GM23338 (cell line): ENCODE measurements at regions not wholly inside any gene's neighbourhood (a gene's known extent, or its start where the extent isn't known, plus 50 kb on each side); places are given as distances from the start of the nearest gene placed in this dataset.

Experiments
- ATAC-seq: fragments of 200-7000 bp; cut with Tn5 transposase; 3 replicates; pipeline ENCODE4 v1.9.1; 2020
- DNase-seq: peaks from one replicate; pipeline ENCODE4 v3.0.0-alpha.2; 2015; ENCODE audit warnings: low spot score
- H2AFZ ChIP-seq: fragments of 200-600 bp; sonication (generic); 2 replicates; pipeline ENCODE4 v1.8.0; 2016; ENCODE audit warnings: antibody characterized with exemption, mild to moderate bottlenecking, moderate library complexity
- H3F3A ChIP-seq: fragments of 200-600 bp; sonication (generic); replicated peaks from 2 replicates; pipeline ENCODE4 v1.8.0; 2017; ENCODE audit warnings: antibody characterized with exemption, mixed run types, low read depth
- H3K27ac ChIP-seq: fragments of 200-600 bp; sonication (generic); 2 replicates; pipeline ENCODE4 v1.6.1; 2016; ENCODE audit warnings: low read depth
- H3K27me3 ChIP-seq: fragments of 200-600 bp; sonication (generic); 2 replicates; pipeline ENCODE4 v1.8.0; 2016; ENCODE audit warnings: mild to moderate bottlenecking, mixed run types, moderate library complexity; ENCODE audit not compliant: insufficient read depth
- H3K36me3 ChIP-seq: fragments of 200-600 bp; sonication (generic); 2 replicates; pipeline ENCODE4 v1.8.0; 2016; ENCODE audit warnings: mild to moderate bottlenecking; ENCODE audit not compliant: insufficient read depth
- H3K4me1 ChIP-seq: fragments of 200-600 bp; sonication (generic); 2 replicates; pipeline ENCODE4 v1.8.0; 2016; ENCODE audit warnings: mild to moderate bottlenecking, moderate library complexity; ENCODE audit not compliant: insufficient read depth
- H3K4me2 ChIP-seq: fragments of 200-600 bp; sonication (generic); 2 replicates; pipeline ENCODE4 v1.7.1; 2017; ENCODE audit warnings: mixed run types
- H3K4me3 ChIP-seq: fragments of 200-600 bp; sonication (generic); 2 replicates; pipeline ENCODE4 v1.6.1; 2016; ENCODE audit warnings: mixed run types
- H3K79me2 ChIP-seq: fragments of 200-600 bp; sonication (generic); replicated peaks from 2 replicates; pipeline ENCODE4 v1.8.0; 2017; ENCODE audit warnings: mild to moderate bottlenecking; ENCODE audit not compliant: insufficient read depth
- H3K9me2 ChIP-seq: fragments of 200-600 bp; sonication (generic); 2 replicates; pipeline ENCODE4 v1.8.0; 2017; ENCODE audit not compliant: insufficient read depth
- H4K20me1 ChIP-seq: fragments of 200-600 bp; sonication (generic); replicated peaks from 2 replicates; pipeline ENCODE4 v1.8.0; 2017; ENCODE audit warnings: mild to moderate bottlenecking; ENCODE audit not compliant: insufficient read depth
- H3K27ac Mint-ChIP-seq: 2 replicates; pipeline ENCODE4 v1.8.0; 2020; ENCODE audit warnings: inconsistent platforms, mild to moderate bottlenecking, moderate library complexity, mixed read lengths
- H3K27me3 Mint-ChIP-seq: 3 replicates; pipeline ENCODE4 v1.8.0; 2022; ENCODE audit warnings: low read depth, mild to moderate bottlenecking, moderate library complexity, mixed read lengths, inconsistent platforms; ENCODE audit not compliant: insufficient read depth, poor library complexity
- H3K36me3 Mint-ChIP-seq: 3 replicates; pipeline ENCODE4 v1.8.0; 2021; ENCODE audit warnings: low read depth, mild to moderate bottlenecking, inconsistent platforms, moderate library complexity, mixed read lengths
- H3K4me1 Mint-ChIP-seq: 3 replicates; pipeline ENCODE4 v1.8.0; 2020; ENCODE audit warnings: mild to moderate bottlenecking, inconsistent platforms, mixed read lengths
- H3K4me3 Mint-ChIP-seq: 3 replicates; pipeline ENCODE4 v1.8.0; 2021; ENCODE audit warnings: moderate library complexity, mild to moderate bottlenecking, inconsistent platforms, mixed read lengths
- H3K9me3 Mint-ChIP-seq: 3 replicates; pipeline ENCODE4 v1.8.0; 2020; ENCODE audit warnings: moderate library complexity, mild to moderate bottlenecking, inconsistent platforms, mixed read lengths
- CREB1 ChIP-seq: fragments of 250-450 bp; sonication (Bioruptor Pico); IDR thresholded peaks from 2 replicates; pipeline ENCODE4 v1.5.0; 2020; ENCODE audit warnings: low read depth, mild to moderate bottlenecking, moderate library complexity
- EZH2 ChIP-seq: fragments of 200-600 bp; sonication (generic); IDR thresholded peaks from one replicate; pipeline ENCODE4 v1.8.0; 2017; ENCODE audit warnings: antibody characterized with exemption, mild to moderate bottlenecking, low read depth; ENCODE audit not compliant: unreplicated experiment
- JUNB ChIP-seq: IDR thresholded peaks from one replicate; pipeline ENCODE4 v1.6.1; 2016; ENCODE audit warnings: antibody characterized with exemption; ENCODE audit not compliant: unreplicated experiment
- POLR2AphosphoS5 ChIP-seq: IDR thresholded peaks from 2 replicates; pipeline ENCODE4 v1.6.1; 2016; ENCODE audit warnings: antibody characterized with exemption, low read depth
- ZNF331 ChIP-seq: fragments of 250-450 bp; sonication (Bioruptor Pico); IDR thresholded peaks from 2 replicates; pipeline ENCODE4 v1.5.0; 2020; ENCODE audit warnings: low read depth, mild to moderate bottlenecking, moderate library complexity
- TF ChIP-seq, protein P1 (sequence below): fragments of 250-450 bp; sonication (Bioruptor Pico); IDR thresholded peaks from 2 replicates; pipeline ENCODE4 v1.5.0; 2020; ENCODE audit warnings: mild to moderate bottlenecking, moderate library complexity
- TF ChIP-seq, protein P2 (sequence below): IDR thresholded peaks from one replicate; pipeline ENCODE4 v1.6.1; 2018; ENCODE audit warnings: antibody characterized with exemption; ENCODE audit not compliant: unreplicated experiment
- TF ChIP-seq, protein P3 (sequence below): IDR thresholded peaks from 2 replicates; pipeline ENCODE4 v1.6.1; 2016; ENCODE audit warnings: antibody characterized with exemption

DNA sequence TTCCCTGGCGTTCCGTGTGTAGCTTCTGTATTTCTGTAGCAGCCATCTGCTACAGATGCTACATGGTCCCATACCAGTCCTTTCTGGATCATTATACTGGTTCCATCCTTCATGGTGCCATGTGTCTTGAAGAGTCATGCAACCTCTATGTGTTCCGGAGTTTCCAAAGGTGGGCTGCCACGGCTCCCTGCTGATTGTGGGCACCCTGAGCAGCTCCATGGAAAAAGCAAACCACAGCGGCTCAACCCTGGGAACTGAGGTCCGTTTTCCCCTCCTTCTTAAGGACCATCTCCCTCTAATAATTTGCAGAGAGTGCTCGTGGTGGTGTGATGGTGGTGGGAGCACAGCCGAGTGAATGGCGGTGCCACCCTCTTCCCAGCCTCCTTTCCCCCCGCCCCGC, 600.4 kb downstream of the CCDC171 start:
- H3K4me1 Mint-ChIP-seq, result peaks cover 19% of the 10 kb centered on the region
- TF ChIP-seq ZNF331 (CRISPR knock-in tag), result no peak
- TF ChIP-seq CREB1 (CRISPR knock-in tag), result no peak
- no peak for TF ChIP-seq JUNB
- TF ChIP-seq POLR2AphosphoS5, result no peak
- TF ChIP-seq, protein P1, sequence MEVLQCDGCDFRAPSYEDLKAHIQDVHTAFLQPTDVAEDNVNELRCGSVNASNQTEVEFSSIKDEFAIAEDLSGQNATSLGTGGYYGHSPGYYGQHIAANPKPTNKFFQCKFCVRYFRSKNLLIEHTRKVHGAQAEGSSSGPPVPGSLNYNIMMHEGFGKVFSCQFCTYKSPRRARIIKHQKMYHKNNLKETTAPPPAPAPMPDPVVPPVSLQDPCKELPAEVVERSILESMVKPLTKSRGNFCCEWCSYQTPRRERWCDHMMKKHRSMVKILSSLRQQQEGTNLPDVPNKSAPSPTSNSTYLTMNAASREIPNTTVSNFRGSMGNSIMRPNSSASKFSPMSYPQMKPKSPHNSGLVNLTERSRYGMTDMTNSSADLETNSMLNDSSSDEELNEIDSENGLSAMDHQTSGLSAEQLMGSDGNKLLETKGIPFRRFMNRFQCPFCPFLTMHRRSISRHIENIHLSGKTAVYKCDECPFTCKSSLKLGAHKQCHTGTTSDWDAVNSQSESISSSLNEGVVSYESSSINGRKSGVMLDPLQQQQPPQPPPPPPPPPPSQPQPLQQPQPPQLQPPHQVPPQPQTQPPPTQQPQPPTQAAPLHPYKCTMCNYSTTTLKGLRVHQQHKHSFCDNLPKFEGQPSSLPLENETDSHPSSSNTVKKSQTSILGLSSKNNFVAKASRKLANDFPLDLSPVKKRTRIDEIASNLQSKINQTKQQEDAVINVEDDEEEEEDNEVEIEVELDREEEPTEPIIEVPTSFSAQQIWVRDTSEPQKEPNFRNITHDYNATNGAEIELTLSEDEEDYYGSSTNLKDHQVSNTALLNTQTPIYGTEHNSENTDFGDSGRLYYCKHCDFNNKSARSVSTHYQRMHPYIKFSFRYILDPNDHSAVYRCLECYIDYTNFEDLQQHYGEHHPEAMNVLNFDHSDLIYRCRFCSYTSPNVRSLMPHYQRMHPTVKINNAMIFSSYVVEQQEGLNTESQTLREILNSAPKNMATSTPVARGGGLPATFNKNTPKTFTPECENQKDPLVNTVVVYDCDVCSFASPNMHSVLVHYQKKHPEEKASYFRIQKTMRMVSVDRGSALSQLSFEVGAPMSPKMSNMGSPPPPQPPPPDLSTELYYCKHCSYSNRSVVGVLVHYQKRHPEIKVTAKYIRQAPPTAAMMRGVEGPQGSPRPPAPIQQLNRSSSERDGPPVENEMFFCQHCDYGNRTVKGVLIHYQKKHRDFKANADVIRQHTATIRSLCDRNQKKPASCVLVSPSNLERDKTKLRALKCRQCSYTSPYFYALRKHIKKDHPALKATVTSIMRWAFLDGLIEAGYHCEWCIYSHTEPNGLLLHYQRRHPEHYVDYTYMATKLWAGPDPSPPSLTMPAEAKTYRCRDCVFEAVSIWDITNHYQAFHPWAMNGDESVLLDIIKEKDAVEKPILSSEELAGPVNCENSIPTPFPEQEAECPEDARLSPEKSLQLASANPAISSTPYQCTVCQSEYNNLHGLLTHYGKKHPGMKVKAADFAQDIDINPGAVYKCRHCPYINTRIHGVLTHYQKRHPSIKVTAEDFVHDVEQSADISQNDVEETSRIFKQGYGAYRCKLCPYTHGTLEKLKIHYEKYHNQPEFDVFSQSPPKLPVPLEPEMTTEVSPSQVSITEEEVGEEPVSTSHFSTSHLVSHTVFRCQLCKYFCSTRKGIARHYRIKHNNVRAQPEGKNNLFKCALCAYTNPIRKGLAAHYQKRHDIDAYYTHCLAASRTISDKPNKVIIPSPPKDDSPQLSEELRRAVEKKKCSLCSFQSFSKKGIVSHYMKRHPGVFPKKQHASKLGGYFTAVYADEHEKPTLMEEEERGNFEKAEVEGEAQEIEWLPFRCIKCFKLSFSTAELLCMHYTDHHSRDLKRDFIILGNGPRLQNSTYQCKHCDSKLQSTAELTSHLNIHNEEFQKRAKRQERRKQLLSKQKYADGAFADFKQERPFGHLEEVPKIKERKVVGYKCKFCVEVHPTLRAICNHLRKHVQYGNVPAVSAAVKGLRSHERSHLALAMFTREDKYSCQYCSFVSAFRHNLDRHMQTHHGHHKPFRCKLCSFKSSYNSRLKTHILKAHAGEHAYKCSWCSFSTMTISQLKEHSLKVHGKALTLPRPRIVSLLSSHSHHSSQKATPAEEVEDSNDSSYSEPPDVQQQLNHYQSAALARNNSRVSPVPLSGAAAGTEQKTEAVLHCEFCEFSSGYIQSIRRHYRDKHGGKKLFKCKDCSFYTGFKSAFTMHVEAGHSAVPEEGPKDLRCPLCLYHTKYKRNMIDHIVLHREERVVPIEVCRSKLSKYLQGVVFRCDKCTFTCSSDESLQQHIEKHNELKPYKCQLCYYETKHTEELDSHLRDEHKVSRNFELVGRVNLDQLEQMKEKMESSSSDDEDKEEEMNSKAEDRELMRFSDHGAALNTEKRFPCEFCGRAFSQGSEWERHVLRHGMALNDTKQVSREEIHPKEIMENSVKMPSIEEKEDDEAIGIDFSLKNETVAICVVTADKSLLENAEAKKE (CRISPR knock-in tag), result no peak
- H3K27ac Mint-ChIP-seq, result no peak overlapping the region
- H2AFZ ChIP-seq, result 0 out of 2 replicates have a peak overlapping the region, but pooled peaks have one; percentile 52
- no peaks in the 10 kb centered on the region for H3K36me3 Mint-ChIP-seq
- H3K4me1 ChIP-seq, result no peaks in the 10 kb centered on the region
- H3K79me2 ChIP-seq, result no peaks in the 10 kb centered on the region
- ATAC-seq (no peak), DNase-seq (no peak)
- H3K27me3 Mint-ChIP-seq, result peaks cover 15% of the 10 kb centered on the region
- peaks cover 13% of the 10 kb centered on the region for H3K27me3 ChIP-seq
- H3K36me3 ChIP-seq, result no peaks in the 10 kb centered on the region
- H3F3A ChIP-seq, result no peaks in the 10 kb centered on the region
- H3K4me3 Mint-ChIP-seq, result no peak overlapping the region
- no peak overlapping the region for H3K4me2 ChIP-seq
- H3K4me3 ChIP-seq, result no peak overlapping the region
- no peak overlapping the region for H3K27ac ChIP-seq
- H4K20me1 ChIP-seq, result no peaks in the 10 kb centered on the region
- no peaks in the 10 kb centered on the region for H3K9me3 Mint-ChIP-seq
- no peaks in the 10 kb centered on the region for H3K9me2 ChIP-seq

DNA sequence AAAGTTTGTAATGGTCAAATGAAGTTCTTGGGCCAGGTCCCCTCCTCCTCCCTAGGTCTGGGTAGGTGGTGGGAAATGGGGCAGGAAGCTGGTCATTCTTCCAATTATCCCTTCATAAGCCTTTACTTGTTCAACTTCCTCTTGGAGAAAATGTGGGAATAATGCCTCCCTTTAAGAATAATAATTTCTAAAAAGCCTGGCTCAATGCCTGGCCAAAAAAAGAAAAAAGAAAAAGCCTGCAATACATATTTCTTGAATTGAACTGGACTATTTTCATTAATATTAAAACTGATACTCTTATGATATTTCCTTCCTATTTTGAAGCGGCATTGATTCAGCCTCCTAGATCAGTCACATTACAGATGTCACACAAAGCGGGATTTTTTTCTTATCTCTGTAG, 600.9 kb downstream of the CCDC171 start:
- no peak overlapping the region for H3K27ac ChIP-seq
- ATAC-seq (no peak), DNase-seq (no peak)
- no peaks in the 10 kb centered on the region for H3F3A ChIP-seq
- peaks cover 19% of the 10 kb centered on the region for H3K4me1 Mint-ChIP-seq
- H3K36me3 Mint-ChIP-seq, result no peaks in the 10 kb centered on the region
- 0 out of 2 replicates have a peak overlapping the region, but pooled peaks have one; percentile 52 for H2AFZ ChIP-seq
- peak overlapping the region; percentile 39; the same call in 1 of the 2 replicates for H3K4me3 ChIP-seq
- H3K4me2 ChIP-seq, result no peak overlapping the region; the same call in 1 of the 2 replicates
- TF ChIP-seq, protein P2, sequence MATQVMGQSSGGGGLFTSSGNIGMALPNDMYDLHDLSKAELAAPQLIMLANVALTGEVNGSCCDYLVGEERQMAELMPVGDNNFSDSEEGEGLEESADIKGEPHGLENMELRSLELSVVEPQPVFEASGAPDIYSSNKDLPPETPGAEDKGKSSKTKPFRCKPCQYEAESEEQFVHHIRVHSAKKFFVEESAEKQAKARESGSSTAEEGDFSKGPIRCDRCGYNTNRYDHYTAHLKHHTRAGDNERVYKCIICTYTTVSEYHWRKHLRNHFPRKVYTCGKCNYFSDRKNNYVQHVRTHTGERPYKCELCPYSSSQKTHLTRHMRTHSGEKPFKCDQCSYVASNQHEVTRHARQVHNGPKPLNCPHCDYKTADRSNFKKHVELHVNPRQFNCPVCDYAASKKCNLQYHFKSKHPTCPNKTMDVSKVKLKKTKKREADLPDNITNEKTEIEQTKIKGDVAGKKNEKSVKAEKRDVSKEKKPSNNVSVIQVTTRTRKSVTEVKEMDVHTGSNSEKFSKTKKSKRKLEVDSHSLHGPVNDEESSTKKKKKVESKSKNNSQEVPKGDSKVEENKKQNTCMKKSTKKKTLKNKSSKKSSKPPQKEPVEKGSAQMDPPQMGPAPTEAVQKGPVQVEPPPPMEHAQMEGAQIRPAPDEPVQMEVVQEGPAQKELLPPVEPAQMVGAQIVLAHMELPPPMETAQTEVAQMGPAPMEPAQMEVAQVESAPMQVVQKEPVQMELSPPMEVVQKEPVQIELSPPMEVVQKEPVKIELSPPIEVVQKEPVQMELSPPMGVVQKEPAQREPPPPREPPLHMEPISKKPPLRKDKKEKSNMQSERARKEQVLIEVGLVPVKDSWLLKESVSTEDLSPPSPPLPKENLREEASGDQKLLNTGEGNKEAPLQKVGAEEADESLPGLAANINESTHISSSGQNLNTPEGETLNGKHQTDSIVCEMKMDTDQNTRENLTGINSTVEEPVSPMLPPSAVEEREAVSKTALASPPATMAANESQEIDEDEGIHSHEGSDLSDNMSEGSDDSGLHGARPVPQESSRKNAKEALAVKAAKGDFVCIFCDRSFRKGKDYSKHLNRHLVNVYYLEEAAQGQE, result no peak
- TF ChIP-seq JUNB, result no peak
- TF ChIP-seq, protein P3, sequence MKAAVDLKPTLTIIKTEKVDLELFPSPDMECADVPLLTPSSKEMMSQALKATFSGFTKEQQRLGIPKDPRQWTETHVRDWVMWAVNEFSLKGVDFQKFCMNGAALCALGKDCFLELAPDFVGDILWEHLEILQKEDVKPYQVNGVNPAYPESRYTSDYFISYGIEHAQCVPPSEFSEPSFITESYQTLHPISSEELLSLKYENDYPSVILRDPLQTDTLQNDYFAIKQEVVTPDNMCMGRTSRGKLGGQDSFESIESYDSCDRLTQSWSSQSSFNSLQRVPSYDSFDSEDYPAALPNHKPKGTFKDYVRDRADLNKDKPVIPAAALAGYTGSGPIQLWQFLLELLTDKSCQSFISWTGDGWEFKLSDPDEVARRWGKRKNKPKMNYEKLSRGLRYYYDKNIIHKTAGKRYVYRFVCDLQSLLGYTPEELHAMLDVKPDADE, result no peak
- TF ChIP-seq EZH2, result no peak
- H4K20me1 ChIP-seq, result no peaks in the 10 kb centered on the region
- no peaks in the 10 kb centered on the region for H3K4me1 ChIP-seq
- H3K27me3 Mint-ChIP-seq, result peaks cover 15% of the 10 kb centered on the region
- peaks cover 13% of the 10 kb centered on the region for H3K27me3 ChIP-seq
- no peaks in the 10 kb centered on the region for H3K36me3 ChIP-seq
- H3K27ac Mint-ChIP-seq, result no peak overlapping the region
- no peaks in the 10 kb centered on the region for H3K79me2 ChIP-seq
- no peaks in the 10 kb centered on the region for H3K9me2 ChIP-seq
- peak overlapping the region; percentile 62; the same call in 1 of the 3 replicates for H3K4me3 Mint-ChIP-seq
- H3K9me3 Mint-ChIP-seq, result no peaks in the 10 kb centered on the region
